ENCODE measurements at regions not wholly inside any gene's neighbourhood (a gene's known extent, or its start where the extent isn't known, plus 50 kb on each side); places are given as distances from the start of the nearest gene placed in this dataset.

DNA sequence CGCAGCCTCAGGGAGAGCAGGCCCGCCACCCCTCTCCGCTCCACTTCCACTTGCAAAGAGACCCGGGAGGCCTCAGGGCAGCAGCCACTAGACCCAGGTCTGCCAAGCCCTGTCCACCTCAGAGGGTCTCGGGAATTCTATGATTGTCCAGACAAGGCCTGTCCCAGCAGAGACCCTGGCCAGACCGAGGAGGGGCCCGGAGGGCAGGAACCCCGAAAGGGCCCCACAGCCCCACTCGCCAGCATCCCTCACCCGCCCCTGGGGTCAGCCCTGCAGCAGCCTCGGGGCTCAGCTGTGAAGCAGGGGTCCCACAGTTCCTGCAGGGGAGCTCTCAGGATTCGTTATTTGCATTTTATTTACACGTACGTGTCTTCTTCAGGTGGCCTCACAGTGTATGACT is 269.5 kb downstream of the EIPR1 start:
- TF ChIP-seq YY1 (IDR thresholded peaks at IDR 0.05; ENCODE audit: insufficient read depth, insufficient read length) (no peak), SUZ12 (IDR thresholded peaks at IDR 0.05; ENCODE audit: extremely low read depth, insufficient read depth, insufficient read length) (no peak), ZNF274 (IDR thresholded peaks at IDR 0.05; ENCODE audit: low read depth, low read length) (no peak)

All from NT2/D1 (cell line).